Hindlimb muscle (tissue), 1 donor: ENCODE measurements at regions not wholly inside any gene's neighbourhood (a gene's known extent, or its start where the extent isn't known, plus 50 kb on each side); places are given as distances from the start of the nearest gene placed in this dataset.

Source experiments
- DNase-seq: peaks from one replicate; pipeline ENCODE4 v3.0.0-alpha.2; 2013

DNA sequence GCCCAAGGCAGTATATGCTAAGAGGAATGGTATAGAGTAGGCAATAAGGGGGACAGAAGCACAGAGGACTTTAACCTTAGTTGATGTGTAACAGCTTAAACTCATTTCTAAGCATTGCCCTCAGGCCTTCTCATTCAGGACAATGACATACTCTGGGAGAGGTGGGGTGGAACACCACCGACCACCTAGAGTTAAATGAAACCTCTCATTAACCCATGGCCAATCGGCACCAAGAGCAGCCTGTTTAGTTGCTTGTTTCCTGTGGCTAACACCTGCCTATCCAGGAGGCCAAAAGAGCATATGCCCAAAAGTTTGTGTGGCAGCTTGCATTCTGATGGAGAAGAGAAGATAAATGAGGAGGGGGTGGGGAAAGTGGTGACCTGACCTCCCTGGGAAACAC, 50.0 kb downstream of the PABIR2 start:
- no peak for DNase-seq

DNA sequence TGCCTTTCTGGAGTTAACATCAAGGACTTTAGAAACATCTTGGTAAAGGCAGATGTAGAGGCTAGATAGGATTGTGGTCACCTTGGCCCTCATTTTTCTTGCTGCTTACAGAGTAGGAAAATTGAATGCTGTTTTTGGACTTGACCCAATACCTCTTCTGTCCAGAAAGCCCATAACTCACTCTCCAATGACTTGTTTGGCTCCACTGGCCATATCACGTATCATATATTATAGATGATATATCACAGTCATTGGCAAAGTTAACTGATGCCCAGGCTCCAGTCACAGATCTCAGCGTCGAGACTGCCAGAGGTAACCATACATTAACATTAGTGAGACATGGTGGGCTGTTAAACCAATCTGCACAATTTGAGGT, 50.6 kb downstream of the PABIR2 start:
- DNase-seq, result no peak

DNA sequence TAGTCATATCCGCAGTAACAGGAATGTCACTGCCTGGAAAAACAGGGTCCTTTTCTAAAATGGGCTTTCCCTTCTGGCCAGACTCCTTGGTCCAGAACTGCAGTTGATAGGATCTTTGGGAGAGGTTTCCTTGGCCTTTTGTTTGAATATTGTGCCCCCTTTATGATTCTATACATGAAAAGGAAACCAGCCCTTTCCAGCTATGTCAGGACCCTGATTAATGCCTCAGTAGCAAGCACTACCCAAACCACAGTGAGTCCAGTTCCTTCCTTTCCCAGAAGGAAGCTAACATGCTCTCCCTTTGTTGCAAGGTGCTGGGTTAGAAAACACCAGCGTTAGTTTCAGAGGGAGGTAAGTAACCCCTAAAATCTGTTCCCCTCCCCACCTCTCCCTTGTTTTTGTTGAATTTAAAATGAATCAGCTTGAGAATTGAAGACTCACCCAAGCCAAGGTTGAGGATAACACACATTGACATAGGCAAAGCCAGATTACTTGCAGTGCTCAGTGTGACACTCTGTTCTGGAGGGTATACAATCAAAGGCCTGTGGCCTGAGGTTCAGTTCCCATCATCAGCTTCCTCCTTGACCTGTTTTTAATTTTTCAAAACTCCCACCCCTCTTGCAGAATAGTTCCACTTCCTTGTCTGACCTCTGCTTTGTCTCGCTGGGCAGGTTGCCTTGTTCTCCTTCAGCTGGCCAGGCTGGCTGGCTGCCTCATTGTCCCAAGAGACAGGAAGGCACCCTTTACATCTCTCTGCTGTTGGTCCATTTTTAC, 51.2 kb downstream of the PABIR2 start:
- DNase-seq, result no peak

DNA sequence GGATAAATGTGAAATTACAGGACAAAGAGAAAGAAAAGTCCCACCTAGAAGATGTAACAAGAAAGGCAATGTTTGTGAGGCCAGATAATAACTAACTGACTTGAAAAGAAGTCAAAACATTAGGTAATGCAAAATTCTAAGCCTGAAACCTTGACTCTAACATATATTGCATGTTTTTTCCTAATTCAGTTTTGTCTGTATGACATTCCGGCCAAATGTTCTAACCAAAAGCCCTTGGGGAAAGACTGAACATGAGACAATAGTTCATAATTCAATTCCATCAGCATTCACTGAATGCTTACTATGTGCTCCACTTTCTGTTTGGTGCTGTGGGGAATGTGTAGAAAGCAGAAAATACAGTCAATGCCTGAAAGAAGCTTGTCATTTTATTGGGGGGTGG, 53.9 kb downstream of the PABIR2 start:
- DNase-seq, result peak; percentile 70

DNA sequence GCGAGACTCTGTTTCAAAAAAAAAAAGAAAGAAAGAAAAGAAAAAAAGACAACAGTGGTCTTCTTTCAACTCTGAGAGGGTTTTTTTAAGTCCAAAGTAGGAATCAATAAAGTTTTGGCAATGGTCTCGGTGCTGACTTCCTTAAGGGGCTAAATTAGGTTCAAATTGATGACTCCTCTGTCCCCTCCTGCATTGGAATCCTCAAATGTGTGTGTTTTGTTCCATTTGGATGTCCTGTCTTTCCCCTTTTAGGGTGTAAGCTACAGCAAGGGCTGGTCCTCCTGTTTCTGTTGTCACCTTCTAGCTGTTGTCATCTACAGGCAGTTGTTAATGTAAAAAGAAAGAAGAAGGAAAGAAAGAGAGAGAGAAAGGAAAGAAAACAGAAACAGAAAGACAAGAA, 54.4 kb downstream of the PABIR2 start:
- no peak for DNase-seq

DNA sequence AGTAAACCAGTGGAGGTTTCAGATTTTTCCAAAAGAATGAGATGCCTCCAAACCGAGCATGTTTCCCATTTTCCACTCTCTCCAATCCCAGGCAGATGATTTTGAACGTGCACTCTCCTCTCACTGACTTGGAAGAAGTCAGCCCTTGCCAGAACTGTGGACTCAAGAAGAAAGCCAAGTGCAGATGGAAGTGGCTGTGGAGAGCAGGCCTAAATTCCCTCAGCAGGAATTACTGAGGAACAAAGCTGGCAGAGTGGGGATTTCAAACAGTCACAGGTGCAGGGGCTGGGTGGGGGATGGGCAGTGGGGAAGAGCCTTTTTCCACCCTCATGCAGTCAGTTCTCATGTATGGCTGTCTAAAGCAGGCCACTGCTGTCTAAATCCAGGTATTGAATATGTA, 55.3 kb downstream of the PABIR2 start:
- DNase-seq, result peak; percentile 80

DNA sequence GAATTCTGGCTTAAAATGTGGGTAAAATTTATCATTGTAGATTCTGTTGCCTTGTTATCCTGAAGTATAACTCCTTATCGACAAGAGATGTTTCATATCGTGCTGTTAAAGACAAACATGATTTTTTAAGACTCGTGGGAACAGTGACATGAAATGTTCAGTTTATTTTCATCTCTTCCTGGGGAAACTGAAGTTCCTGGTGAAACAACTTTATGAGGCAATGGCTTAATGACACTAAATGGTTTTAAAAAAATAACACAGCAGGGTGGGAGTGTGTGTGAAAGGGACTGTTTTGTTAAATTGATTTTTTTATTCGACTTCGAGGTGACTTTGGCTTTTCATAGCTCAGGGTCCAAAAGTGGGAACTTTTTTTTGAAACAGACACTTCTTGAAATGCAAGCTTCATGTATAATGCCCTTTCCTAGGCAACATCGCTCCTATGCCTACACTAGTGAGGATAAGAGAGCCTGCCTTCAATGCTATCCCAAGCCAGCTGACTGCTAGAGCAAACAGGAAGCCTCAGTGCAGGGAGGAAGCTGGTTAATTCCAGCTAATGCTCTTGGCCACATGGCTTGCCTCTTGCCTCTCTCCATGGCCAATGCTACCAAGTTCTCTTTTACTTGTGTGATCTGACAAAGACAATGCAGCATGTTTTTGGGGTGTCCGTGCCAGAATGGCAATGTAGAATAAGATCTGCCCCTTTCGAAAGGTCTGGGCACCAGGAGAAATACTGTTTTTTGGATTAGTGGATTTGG, 57.8 kb downstream of the PABIR2 start:
- no peak for DNase-seq

DNA sequence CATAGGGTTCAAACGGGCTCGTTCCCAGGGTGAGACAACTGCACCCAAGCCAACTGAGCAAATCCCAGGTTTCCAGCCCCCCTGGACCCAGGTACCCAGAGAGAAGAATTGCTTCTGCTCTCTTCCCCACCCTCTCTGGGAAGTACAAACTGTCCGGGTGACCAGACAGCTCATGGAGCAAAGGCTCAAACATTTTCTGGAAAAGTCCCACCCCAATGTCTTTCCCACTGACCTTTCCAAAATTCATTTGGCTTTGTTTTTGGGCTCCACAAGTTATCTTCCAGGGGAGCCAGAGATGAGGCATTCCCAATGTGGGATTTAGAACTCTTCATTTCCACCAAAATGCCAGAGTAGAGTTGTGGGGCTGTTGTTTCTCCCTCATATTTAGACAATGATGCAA, 58.6 kb downstream of the PABIR2 start:
- DNase-seq, result no peak

DNA sequence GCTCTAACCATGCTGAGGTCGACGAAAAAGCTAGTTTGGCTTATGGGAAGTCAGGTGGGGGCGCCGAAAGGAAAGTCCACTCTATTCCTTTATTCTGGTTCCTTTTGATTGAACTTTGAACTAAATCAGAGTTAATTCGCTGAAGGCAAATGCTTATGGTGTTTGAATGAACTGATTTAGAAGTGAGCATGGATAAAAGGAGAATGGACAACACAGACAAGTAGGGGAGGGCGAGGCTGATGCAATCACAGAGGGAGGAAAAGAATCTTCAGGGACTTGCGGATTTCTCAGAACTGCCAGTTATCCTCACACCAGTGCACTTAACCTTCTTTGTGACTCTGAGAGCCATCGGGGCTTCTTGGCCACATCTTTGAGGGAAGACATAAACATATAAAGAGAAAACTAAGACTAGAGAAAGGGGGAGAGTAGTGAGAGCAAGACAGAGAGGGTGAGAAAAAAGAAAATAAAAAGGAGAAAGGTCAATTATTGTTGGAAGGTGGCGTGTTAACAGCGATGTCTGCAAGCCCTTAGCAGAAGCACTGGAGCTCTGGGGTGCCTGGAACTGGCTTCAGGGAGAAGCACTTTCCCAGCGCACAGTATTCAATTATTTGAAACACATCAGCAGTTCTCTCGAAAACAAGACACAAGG, 59.2 kb downstream of the PABIR2 start:
- DNase-seq, result no peak

DNA sequence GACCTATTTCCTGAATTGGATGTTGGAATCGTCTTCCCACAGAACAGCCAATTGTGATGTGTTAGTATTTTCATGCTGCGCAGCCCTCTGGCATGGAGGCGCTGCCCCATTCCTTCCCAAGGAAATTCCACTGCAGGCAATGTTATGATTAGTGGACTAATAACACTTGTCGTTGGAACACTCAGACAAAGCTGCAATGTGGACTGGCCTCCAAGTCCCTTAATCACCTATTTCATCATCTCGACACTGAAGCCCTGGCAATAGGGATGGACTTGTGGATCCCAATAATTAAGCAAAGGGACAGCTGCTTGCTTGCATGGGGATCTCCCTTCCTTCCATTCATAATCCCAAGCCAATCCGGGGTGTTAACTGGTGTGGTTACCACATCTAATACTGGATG, 59.9 kb downstream of the PABIR2 start:
- no peak for DNase-seq

DNA sequence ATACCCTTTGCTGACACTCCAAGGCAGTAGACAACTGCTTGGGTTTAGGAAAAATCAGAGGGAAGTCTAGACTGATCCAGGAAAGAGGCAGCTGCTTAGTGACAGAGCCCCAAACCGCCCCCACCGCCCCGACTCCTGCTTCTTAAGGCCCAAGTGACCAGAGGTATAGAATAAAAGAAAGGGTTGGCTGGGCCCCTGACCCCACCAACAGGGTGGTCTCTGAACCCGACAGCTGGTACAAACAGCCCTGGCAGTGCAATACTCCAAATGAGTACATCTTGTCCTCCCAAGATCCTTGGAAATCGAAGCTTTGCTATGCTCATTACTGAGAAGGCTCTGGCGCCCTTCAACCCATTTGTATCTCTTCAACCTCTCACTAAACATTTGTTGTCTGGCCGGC, 60.6 kb downstream of the PABIR2 start:
- DNase-seq, result no peak

DNA sequence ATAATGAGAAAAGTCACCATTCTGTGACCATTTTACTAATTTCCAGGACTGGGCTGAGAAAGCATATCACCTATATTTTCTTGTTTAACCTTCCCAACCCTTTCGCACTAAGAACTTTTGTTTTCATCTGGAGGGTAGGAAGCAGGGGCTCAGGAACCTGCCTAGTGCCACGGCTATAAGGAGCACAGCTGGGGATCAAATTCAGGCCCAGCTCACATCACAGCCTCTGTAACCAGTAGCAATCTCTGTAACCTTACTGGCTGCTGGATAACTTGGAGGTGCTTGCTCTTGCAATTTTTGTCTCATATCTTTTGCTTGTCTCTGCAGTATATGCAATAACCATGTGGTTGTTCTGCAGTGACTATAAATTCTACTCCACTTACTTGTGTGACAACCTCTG, 62.0 kb downstream of the PABIR2 start:
- no peak for DNase-seq

DNA sequence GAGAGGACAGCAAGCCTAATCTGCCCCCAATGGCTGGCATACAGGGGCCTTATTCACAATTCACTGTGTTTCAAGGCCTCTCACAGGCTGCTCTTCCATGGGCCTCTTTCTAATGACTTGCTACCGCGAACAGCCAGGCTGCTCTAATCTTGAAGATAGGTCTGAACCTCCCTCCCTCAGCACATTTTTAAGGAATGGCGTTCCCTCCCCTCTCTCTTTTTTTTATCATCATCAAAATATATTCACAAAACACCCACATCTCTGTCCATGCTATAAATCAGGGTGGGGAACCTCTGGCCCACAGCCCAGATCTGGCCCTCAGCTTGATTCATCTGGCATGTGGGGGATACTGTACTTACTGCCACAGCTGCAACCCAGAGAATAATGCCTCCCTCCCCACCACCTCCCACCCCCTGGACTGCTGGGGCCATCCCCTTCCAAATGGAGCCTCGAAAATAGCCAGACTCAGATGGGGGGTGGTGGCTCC, 62.5 kb downstream of the PABIR2 start:
- DNase-seq, result no peak

DNA sequence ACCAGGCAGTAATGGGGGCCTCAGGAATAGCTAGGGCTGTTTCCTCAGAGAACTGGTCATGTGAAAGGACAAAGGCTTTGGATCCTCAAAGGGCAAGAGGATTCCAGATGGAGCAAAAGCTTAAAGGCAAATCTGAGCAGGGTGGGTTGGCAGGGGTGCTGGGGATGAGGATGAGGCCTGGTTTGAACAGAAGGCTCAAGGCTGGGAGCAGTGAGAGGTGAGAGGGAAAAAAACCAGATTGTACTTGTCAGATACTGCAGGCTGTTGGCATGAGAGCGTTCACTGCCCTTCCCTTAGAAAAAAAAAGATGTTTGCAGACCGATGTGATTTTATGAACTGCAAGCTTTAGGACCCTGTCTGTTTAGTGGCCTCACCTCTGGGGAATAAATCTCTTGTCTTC, 63.4 kb downstream of the PABIR2 start:
- no peak for DNase-seq

DNA sequence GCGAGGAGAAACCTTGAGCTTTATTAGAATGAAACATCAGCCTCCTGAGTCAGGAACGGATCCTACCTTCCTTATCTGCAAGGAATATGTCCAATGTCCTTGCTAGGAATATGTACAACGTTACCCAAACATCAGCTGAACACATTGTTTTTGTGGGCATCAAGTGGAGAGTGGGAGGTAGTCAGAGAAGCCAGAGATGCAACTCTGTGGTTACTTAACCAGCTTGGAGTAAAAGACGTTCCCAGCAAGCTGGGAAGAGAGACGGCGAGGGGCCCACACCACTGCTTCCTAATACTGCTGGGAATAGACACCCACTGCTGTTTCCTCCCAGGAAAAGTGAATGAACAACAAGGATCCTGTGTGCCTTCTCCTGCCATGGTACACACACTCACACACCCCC, 64.3 kb downstream of the PABIR2 start:
- DNase-seq, result no peak

DNA sequence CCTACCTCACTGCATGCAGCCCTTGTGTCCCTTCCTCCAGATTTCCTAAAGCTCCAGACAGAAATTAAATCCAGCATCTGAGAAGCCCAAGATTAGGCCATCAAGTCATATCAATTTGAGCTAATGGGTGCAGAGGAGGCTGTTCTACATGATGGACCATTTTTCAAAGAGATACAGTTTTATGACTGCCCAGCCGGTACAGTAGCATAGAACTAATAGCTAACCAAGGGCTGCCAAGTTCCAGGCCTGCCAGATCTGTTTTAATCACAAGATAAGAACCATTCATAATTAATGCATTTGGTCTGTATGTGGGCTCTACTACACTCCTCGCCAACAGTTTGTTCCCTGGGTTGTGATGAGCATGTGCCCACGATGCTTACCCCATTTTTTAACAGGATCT, 64.9 kb downstream of the PABIR2 start:
- DNase-seq, result no peak

DNA sequence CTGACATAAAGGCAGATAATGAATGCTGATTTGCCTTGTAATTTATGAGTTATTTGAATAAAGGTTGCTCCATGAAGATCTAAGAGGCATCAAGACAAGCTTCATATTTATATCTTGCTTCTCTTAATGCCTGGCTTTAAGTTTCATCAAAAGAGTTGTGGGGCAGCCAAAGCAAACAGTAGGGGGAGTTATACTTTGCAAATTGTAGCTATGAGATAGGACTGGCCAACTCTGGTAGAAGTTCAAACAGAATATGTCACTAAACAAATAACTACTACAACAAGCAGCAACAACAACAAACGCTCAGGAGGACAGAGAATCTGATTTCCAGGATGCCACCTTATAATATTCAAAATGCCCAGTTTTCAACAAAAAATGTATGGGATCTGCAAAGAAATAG, 69.1 kb upstream of the PLAC1 start:
- DNase-seq, result no peak

DNA sequence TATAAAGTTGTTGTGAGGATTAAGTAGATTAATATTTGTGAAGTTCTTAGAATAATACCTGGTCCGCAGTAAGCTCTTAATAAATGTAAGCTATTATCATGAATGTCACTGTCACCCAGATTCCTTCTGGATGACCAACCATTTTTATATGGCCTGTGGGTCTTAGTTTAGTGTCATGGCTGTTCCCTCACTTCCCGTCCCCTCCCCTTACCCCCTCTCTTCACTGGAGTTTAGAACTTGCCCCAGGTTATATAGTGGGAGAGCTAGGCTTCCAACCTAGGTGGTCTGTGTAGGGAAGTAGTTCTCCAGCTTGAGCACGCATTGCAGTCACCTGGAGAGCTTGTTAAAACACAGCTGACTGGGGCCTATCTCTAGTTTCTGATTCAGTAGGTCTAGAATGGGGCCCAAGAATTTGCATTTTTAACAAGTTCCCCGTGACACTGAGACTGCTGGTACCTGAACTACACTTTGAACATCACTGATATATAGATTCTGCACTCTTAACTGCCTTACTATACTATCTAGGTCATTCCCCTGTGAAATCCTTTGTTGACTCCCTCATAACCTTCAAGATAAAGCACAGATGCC, 66.9 kb upstream of the PLAC1 start:
- no peak for DNase-seq

DNA sequence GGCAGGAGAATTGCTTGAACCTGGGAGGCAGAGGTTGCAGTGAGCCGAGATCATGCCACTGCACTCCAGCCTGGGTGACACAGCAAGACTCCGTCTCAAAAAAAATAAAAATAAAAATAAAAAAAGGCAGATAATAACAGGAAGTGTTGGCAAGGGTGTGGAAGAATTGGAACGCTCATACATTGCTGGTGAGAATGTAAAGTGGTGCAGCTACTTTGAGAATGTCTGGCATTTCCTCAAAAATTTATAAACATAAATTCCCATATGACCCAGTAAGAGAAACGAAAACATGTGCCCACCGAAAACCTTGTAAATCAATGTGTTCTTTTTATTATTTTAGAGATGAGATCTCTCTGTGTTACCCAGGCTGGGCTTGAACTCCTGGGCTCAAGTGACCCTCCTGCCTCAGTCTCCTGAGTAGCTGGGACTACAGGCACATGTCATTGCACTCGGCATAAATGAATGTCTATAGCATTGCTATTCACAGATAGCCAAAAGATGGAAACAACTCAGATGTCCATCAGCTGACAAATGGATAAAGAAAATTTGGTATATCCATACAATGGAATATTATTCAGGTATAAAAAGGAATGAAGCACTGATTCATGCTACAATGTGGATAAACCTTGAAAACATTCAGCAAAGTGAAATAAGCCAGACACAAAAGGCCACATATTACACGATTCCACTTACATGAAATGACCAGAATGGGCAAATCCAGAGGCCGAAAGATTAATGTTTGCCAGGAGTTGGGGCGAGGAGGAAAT, 63.7 kb upstream of the PLAC1 start:
- DNase-seq, result no peak

DNA sequence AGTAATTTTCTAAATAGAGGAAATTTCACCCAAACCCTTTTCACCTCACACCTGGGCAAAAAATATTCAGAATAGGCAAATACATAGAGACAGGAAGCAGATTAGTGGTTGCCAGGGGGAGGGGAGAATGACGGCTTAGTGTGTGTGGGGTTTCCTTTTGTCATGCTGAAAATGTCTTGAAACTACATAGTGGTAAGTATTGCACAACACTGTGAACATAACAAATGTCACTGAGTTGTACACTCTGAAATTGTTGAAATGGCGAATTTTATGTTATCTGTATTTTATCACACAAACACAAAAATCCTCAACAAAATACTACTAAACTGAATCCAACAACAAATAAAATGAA, 60.7 kb upstream of the PLAC1 start:
- DNase-seq, result no peak

DNA sequence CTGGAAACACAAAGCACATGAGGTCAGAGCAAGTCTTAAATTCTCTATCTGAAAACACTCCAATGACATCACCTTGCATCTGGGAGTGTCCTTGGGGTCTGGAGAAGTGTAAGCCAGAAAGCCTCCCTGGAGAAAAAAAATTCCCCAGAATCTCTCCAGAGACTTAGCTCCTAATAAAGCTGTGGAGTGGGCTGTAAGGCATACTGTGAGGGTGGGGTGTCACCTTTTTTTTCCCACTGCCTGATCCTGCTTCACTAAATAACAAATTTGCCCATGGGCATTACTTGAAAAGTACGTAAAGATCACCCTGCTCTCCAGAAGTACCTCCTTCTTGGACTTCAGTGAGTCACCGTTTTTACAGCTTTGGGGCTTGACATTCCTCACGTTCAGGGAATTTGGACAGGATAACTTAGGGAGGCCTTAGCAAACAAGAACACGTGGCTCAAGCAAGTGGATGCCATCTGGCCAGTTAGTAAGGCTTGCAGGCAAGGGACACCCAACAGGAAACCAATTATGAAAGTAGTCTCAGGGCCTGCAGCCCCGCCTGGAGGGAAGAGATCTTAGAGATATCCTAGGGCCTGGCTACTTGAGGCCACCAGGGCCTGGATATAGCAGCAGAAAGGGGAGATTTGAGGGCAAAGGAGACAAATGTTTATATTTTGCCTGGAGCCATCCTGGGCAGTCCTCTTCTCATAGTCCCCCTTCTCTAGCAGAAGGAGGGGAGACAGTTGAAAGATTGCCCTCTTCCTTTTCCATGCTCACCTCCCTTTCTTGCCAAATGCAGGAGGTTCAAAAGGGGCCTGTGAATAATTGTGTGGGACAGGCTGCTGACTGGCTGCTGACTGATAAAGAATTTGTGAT, 60.1 kb upstream of the PLAC1 start:
- DNase-seq, result no peak

DNA sequence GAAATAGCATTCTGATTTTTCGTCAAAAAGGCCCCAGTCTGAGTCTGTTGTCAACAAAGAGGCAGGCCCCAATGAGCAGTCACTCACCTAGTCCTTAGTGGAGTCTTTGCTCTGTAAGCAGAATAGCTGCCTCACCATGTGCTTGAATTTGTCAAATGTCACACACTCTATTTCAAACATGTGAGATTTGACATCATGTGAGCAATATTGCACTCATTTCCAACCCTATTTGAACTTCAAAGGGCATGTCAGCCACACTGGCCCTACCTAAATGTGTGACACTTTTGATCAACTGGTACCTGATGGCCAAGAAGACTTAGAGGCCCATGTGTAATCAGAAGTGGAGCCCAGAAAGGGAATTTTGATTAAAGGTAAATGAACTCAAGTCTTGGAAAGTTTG, 59.4 kb upstream of the PLAC1 start:
- no peak for DNase-seq
